PC-3 (cell line): ENCODE measurements at regions not wholly inside any gene's neighbourhood (a gene's known extent, or its start where the extent isn't known, plus 50 kb on each side); places are given as distances from the start of the nearest gene placed in this dataset.

ENCODE experiments used
- ATAC-seq: fragments of 200-7000 bp; cut with Tn5 transposase; 2 replicates; pipeline ENCODE4 v1.9.1; 2020; ENCODE audit warnings: mild to moderate bottlenecking, moderate library complexity
- BruUV-seq: library from RNA; stranded (reverse); fragments of 400-500 nt; replicated peaks from 2 replicates; lab custom pipeline; 2021; lab: Mats Ljungman, UMichigan
- CTCF ChIA-PET: fragments of 300-600 bp; sonication (Branson Sonifier 250); formaldehyde crosslinking; loops from one replicate; lab custom pipeline; 2022; ENCODE audit warnings: antibody characterized with exemption; lab: Charles Lee
- POLR2A ChIA-PET: fragments of 300-600 bp; sonication (Branson Sonifier 250); formaldehyde crosslinking; loops from one replicate; lab custom pipeline; 2022; ENCODE audit warnings: antibody characterized with exemption; ENCODE audit not compliant: unreplicated experiment; lab: Charles Lee
- DNase-seq: peaks from one replicate; pipeline ENCODE4 v3.0.0-alpha.2; 2015
- H2AFZ ChIP-seq: fragments of 300-600 bp; sonication (generic); 2 replicates; pipeline ENCODE4 v1.6.0; 2016; ENCODE audit warnings: antibody characterized with exemption, low read length
- H3F3A ChIP-seq: fragments of 300-600 bp; sonication (generic); one replicate; pipeline ENCODE4 v1.6.0; 2017; ENCODE audit warnings: antibody characterized with exemption, low read length, control low read depth, mild to moderate bottlenecking; ENCODE audit not compliant: unreplicated experiment
- H3K27ac ChIP-seq: fragments of 300-600 bp; sonication (generic); 2 replicates; pipeline ENCODE4 v1.5.1; 2016; ENCODE audit warnings: mild to moderate bottlenecking, low read length
- H3K27me3 ChIP-seq: fragments of 300-600 bp; sonication (generic); 2 replicates; pipeline ENCODE4 v1.6.1; 2016; ENCODE audit warnings: low read length, mixed read lengths
- H3K36me3 ChIP-seq: fragments of 300-600 bp; sonication (generic); 2 replicates; pipeline ENCODE4 v1.6.1; 2016; ENCODE audit warnings: low read depth, mixed run types, low read length, mixed read lengths
- H3K4me1 ChIP-seq: fragments of 300-600 bp; sonication (generic); 2 replicates; pipeline ENCODE4 v1.5.1; 2016; ENCODE audit warnings: low read length; ENCODE audit not compliant: insufficient read depth
- H3K4me2 ChIP-seq: fragments of 300-600 bp; sonication (generic); 2 replicates; pipeline ENCODE4 v1.6.0; 2016; ENCODE audit warnings: low read length
- H3K4me3 ChIP-seq: fragments of 300-600 bp; sonication (generic); 2 replicates; pipeline ENCODE4 v1.5.1; 2016; ENCODE audit warnings: mild to moderate bottlenecking, low read length, mixed read lengths
- H3K79me2 ChIP-seq: fragments of 300-600 bp; sonication (generic); 2 replicates; pipeline ENCODE4 v1.6.1; 2017; ENCODE audit warnings: low read length, mixed read lengths
- H3K9ac ChIP-seq: fragments of 300-600 bp; sonication (generic); 2 replicates; pipeline ENCODE4 v1.6.0; 2016; ENCODE audit warnings: mild to moderate bottlenecking, low read length
- H3K9me2 ChIP-seq: fragments of 300-600 bp; sonication (generic); replicated peaks from 2 replicates; pipeline ENCODE4 v1.6.1; 2016; ENCODE audit warnings: mixed run types, low read length, mixed read lengths
- H3K9me3 ChIP-seq: fragments of 300-600 bp; sonication (generic); 2 replicates; pipeline ENCODE4 v1.6.1; 2016; ENCODE audit warnings: low read length, mixed read lengths
- H4K20me1 ChIP-seq: fragments of 300-600 bp; sonication (generic); 2 replicates; pipeline ENCODE4 v1.6.1; 2016; ENCODE audit warnings: low read length, mixed read lengths
- EZH2 ChIP-seq: fragments of 300-600 bp; sonication (generic); IDR thresholded peaks from one replicate; pipeline ENCODE4 v1.6.1; 2017; ENCODE audit warnings: antibody characterized with exemption, mild to moderate bottlenecking, low read length; ENCODE audit not compliant: unreplicated experiment
- EZH2phosphoT487 ChIP-seq: fragments of 300-600 bp; sonication (generic); IDR thresholded peaks from 2 replicates; pipeline ENCODE4 v1.6.1; 2018; ENCODE audit warnings: mild to moderate bottlenecking, antibody characterized with exemption, low read length, borderline replicate concordance
- intact Hi-C: fragments of 100-400 bp; cut with micrococcal nuclease; formaldehyde crosslinking; loops from 2 replicates; pipeline ENCODE4 v1.9.0; 2023
- TF ChIP-seq, protein P1 (sequence below): fragments of 300-600 bp; sonication (generic); conservative IDR thresholded peaks from 2 replicates; pipeline ENCODE4 v1.5.1; 2017; ENCODE audit warnings: antibody characterized with exemption, low read depth, mild to moderate bottlenecking, low read length

DNA sequence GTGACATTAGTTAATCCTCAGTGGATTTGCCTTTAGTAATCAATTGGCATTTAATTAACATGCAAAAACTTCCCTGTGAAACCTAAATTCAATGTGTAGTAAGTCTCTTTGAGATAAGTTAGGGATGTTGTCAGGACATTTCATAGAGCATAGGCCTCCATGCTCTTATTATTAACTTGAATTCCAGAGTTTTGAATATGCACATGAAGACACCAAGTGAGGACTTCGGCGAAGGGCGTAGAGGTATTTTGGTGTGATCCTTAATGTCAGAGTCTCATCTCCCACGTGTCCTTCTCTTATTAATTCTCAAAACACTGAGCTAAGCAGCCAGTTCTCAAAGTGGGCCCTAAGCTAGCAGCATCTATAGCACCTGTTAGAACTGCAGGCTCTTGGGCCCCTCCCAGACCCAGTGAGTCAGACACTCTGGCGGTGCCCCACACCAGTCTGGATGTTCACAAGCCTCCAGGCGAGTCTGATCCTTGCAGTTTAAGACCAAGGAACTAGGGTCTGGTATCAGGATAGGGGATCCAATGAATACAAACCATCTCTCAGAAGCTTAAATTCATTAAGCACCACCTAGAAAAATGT is 292.1 kb downstream of the QKI start:
- intact Hi-C loops = no loop called here
- Histone ChIP-seq H3K4me1 (no peaks in the 10 kb centered on the region), H3K36me3 (no peaks in the 10 kb centered on the region), H3K27ac (no peak overlapping the region), H3K9me2 (no peaks in the 10 kb centered on the region), H3F3A (no peaks in the 10 kb centered on the region), H3K4me3 (no peak overlapping the region), H3K79me2 (no peaks in the 10 kb centered on the region), H3K9me3 (no peaks in the 10 kb centered on the region), H2AFZ (no peak overlapping the region), H3K9ac (no peak overlapping the region), H4K20me1 (no peaks in the 10 kb centered on the region), H3K27me3 (no peaks in the 10 kb centered on the region), H3K4me2 (no peak overlapping the region)
- CTCF ChIA-PET = no interaction called here
- no TSS peak for BruUV-seq
- TF ChIP-seq EZH2phosphoT487 (no peak), EZH2 (no peak)
- TF ChIP-seq, protein P1, sequence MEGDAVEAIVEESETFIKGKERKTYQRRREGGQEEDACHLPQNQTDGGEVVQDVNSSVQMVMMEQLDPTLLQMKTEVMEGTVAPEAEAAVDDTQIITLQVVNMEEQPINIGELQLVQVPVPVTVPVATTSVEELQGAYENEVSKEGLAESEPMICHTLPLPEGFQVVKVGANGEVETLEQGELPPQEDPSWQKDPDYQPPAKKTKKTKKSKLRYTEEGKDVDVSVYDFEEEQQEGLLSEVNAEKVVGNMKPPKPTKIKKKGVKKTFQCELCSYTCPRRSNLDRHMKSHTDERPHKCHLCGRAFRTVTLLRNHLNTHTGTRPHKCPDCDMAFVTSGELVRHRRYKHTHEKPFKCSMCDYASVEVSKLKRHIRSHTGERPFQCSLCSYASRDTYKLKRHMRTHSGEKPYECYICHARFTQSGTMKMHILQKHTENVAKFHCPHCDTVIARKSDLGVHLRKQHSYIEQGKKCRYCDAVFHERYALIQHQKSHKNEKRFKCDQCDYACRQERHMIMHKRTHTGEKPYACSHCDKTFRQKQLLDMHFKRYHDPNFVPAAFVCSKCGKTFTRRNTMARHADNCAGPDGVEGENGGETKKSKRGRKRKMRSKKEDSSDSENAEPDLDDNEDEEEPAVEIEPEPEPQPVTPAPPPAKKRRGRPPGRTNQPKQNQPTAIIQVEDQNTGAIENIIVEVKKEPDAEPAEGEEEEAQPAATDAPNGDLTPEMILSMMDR = no peak
- peak; percentile 11 for DNase-seq
- POLR2A ChIA-PET = no interaction called here
- ATAC-seq = no peak

- TF ChIP-seq EZH2 (no peak), EZH2phosphoT487 (no peak)
- TF ChIP-seq, protein P1 = no peak
- H2AFZ ChIP-seq = no peak overlapping the region
- H3K4me2 ChIP-seq = no peak overlapping the region
- 0 out of 2 replicates have a peak, but pooled peaks cover 4% of the 10 kb centered on the region for H3K27me3 ChIP-seq
- no peak overlapping the region for H3K9ac ChIP-seq
- H3F3A ChIP-seq = no peaks in the 10 kb centered on the region
- ChIA-PET POLR2A (no interaction called here), CTCF (no interaction called here)
- H3K9me2 ChIP-seq = no peaks in the 10 kb centered on the region
- no peak overlapping the region for H3K4me3 ChIP-seq
- H4K20me1 ChIP-seq = no peaks in the 10 kb centered on the region
- BruUV-seq = no TSS peak
- no peak for DNase-seq
- no peaks in the 10 kb centered on the region for H3K9me3 ChIP-seq
- intact Hi-C loops = no loop called here
- H3K79me2 ChIP-seq = no peaks in the 10 kb centered on the region
- no peaks in the 10 kb centered on the region for H3K36me3 ChIP-seq
- H3K27ac ChIP-seq = no peak overlapping the region
- ATAC-seq = no peak
- no peaks in the 10 kb centered on the region for H3K4me1 ChIP-seq
These were observed 291.4 kb downstream of the QKI start for GRCh38 chr6:163705923-163706322.

- Histone ChIP-seq H3K9me3 (no peaks in the 10 kb centered on the region), H3K27ac (no peak overlapping the region), H2AFZ (no peak overlapping the region), H4K20me1 (no peaks in the 10 kb centered on the region), H3K36me3 (no peaks in the 10 kb centered on the region), H3K27me3 (0 out of 2 replicates have a peak, but pooled peaks cover 7% of the 10 kb centered on the region), H3K9ac (no peak overlapping the region), H3K4me2 (no peak overlapping the region), H3K4me3 (no peak overlapping the region), H3K4me1 (no peaks in the 10 kb centered on the region), H3F3A (no peaks in the 10 kb centered on the region), H3K79me2 (no peaks in the 10 kb centered on the region), H3K9me2 (no peaks in the 10 kb centered on the region)
- ATAC-seq = no peak
- CTCF ChIA-PET = no interaction called here
- TF ChIP-seq EZH2phosphoT487 (no peak), EZH2 (no peak)
- TF ChIP-seq, protein P1 = no peak
- DNase-seq = no peak
- intact Hi-C loops = no loop called here
- POLR2A ChIA-PET = no interaction called here
- no TSS peak for BruUV-seq
These were observed 288.2 kb downstream of the QKI start for GRCh38 chr6:163702736-163703135.
